ENCODE measurements at regions not wholly inside any gene's neighbourhood (a gene's known extent, or its start where the extent isn't known, plus 50 kb on each side); places are given as distances from the start of the nearest gene placed in this dataset.

DNA sequence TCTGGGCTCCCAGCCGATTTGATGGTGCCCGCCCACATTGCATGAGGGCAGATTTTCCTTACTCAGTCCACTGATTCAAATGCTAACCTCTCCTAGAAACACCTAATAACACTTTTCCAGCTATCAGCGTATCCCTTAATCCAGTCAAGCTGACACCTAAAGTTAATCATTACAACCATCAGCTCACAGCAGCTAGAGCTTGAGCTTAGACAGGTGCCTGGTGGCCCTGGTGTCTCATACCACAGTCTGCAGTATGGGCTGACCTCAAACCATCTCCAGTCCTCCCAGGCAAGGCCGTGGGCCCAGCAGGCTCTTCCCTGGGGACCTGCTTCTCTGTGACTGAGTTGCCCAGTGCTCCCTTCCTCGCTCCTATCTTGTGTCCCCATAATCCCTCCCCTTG, 174.4 kb upstream of the NECTIN1 start:
- DNase-seq, result no peak

DNA sequence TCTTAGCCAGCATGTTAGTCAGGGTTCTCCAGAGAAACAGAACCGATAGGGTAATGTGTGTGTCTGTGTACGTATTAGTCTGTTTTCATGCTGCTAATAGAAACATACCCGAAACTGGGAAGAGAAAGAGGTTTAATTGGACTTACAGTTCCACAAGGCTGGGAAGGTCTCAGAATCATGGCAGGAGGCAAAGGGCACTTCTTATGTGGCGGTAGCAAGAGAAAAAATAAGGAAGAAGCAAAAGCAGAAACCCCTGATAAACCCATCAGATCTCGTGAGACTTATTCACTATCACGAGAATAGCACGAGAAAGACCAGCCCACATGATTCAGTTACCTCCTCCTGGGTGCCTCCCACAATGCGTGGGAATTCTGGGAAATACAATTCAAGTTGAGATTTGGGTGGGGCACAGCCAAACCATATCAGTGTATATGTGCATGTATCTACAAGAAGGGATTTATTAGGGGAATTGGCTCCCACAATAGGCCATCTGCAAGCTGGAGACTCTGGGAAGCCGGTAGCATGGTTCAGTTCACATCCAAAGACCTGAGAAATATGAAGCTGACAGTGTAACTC, 173.7 kb upstream of the NECTIN1 start:
- no peak for DNase-seq

DNA sequence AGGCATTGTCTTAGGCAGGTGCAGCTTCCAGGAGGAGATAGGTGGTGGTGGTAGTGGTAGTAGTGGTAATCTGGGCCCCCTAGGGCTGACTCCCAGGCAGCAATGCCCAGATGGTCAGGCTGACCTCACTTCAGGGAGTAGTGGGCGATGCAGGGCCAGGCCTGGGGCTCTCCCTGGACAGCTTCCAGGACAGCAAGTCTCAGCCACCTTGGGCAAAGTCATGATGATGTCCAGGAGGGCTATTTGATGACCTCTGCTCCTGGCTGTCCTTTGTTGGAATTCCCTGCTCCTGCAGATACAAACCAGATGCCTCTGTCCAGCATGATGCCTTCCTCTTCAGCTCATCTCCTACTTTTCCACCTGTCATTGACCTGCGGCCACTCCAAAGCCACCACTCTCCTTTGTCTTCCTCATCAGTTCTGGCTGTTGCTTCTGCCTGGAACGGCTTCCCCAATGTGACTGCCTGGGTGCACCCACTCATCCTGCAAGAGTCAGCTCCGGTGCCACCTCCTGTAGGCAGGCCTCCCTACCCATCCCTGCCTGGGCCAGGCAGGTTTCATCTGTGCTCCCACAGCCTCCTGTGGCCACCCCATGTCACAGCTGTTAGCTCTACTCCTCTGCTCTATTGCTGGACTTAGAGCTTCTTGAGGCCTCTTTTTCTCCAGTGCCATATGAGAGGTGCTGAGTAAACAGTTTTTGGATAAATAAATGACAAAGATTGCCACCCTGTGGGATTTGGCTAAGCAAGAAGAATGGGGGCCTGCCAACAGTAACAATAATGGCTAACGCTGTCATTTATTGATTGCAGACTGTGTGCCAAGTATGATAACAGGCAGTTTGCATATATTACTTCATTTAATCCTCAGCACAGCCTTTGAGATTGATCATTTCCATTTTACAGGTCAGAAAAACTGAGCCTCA, 172.9 kb upstream of the NECTIN1 start:
- DNase-seq, result no peak

DNA sequence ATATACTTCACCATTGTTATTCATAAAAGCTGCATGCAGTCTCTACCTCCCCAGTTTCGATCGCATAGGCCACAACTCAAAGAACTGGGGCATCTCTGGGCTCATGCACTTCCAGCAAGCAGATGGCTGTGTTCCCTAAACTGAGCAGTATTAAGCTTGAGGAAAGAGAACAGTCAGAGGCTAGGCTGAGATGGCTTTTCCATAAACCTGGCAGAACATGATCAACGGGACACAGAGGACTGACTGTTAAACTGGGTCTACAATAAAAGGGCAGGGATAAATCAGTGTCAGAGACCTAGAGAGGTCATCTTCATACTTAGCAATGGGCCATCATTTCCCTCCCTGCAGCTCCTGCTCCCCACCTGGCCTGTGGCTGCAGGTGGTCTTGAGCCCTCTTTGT, 171.0 kb upstream of the NECTIN1 start:
- DNase-seq, result no peak

DNA sequence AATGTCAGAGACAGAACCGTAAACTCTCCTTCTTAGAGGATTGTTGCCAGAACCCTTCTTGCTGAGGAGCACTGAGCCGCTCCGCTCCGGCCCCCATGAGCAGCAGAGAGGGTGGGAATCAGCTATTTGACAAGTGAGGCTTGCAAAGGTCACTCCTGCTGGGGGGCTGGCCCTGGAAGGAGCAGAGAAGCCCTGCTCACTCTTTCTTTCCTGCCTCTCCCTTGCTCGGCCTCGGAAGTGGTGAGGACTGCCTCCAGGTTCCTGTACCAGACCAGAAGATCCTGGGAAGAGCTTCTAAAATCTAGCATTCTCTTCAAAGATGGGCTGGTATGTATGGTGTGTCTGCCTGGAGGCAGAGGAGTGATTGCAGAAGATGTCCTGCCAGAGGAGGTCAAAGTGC, 168.6 kb upstream of the NECTIN1 start:
- no peak for DNase-seq

DNA sequence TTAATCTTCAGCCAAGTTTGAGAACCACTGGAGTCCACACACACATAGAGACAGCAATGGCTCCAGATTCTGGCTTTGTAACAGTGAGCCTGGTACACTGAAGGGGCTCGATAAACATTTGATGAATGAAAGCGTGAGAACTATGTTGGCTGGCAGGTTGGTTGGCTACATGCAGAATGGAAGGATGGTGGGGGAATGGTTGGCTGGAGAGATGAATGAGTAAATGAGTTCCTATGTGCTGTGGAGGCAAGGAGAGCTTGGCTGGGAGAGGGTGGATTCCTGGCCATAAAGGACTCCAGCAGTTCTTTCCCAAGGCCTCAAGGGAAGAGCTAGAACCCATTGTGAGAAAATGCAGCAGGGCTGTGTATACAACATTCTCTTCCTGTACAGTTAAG, 168.0 kb upstream of the NECTIN1 start:
- no peak for DNase-seq

DNA sequence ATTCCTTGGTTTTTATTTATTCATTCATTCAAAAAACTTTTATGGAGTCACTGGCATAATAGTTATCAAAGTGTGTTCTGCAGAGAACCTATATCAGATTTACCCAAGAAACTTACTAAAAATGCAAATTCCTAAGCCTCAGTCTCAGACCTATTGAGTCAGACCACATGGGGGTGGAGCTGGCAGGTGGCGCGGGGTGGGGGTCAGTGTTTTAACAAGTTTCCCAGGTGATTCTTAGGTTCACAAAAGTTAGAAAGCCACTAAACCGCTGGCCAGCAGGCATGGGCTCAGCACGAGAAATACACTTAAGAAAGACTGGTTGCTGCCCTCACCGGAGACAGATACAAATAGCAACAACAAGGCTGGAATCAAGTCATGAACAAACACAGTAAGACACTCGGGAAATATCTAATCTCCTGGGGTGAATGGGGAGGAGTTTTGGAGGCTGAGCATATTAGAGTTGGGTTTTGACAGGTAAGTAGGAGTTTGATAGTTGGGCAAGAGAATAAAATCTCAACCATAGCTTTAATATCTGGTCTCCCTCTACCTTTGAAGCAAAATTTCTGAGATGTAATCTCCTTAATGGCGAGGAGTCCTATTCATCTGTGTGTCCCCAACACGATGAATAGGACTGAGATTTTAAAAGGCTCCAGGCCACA, 167.5 kb upstream of the NECTIN1 start:
- DNase-seq, result no peak

DNA sequence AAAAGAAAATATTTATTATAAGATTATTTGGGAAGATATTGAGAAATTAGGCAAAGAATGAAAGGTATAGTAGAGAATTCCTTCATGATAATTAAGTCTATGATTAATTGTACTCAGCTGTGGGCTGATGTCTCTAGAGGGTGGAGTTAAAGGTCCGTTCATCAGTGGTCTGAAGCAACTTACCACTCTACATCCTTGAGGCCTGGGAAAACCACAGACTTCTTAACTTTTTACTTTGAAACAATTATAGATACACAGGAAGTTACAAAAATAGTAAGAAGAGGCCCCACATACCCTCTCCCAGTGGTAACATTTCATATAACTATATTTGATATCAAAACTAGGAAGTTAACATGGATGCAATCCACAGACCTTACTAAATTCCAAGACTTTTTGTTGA, 167.0 kb upstream of the NECTIN1 start:
- DNase-seq, result no peak

DNA sequence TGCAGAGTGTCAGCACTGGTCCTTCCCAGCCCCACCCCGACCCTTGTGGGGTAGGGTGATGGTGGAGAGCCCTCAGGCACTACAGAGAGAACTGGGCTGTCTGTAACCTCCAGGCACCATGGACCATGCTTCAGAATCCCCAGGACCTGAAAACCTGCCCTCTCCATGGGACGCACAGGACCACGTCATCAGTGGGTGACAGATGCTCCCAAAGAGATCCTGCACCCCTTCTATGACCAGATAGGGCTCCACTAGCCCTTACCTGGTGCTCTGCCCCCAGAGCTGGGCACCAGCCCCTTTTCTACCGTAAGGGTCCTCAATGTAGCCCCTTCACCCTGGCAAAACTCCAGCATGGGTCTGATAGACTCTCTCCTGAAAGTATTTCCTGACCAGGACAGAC, 165.9 kb upstream of the NECTIN1 start:
- no peak for DNase-seq

DNA sequence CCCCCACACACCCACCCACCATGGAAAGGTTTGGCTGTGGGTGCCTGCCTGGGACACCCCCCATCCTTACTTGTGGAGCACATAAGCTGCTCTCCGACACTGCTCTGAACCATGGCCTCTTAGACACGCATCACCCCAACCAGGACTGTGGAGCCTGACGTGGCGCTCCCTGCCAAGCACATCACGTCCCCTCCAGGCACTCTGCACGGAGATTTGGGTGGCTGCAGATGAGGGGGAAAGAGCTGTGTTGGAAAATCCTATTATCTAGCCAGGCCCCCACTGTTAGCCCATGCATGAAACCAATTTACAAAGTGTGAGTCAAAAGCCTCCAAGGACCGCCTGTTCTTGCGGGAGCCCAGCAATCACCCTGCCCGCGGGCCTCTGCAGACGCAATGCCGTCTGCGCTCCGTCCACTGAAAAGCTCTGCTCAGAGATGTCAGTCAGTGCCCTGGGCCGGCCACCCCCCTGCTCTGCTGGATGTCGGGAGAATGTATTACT, 163.4 kb upstream of the NECTIN1 start:
- DNase-seq, result no peak

DNA sequence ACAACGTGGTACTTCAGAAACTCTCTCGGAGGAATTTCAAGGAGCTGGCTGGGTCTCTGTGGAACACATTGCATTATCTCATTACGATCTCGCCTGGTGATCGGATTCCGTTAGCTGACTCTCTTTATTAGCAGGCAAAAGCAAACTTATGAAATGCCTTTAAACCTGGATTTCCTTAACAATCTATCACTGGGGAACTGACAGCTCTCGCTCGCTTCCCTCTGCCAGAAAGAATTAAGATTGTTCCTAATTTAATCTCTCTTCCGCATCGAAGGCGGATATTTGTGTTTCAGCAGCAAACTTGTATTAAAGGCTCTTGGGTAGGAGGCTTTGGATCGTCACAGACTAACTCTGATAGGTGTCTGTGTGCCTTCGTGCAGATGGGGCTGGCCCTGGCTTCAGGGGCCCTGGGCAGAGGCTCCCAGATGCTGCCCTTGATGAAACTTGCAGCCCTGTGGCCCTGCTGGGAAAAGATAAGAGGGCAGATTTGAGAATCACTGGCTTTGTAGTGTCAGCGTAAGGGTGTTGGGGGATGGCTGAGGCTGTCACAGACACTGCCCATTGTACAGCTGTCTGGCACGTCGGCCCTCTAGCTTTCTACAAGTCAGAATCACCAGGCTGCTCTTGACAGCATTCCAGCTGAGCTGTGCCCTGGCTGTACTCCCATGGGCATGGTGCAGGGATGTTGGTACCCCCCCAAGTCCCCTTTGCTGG, 162.2 kb upstream of the NECTIN1 start:
- no peak for DNase-seq

DNA sequence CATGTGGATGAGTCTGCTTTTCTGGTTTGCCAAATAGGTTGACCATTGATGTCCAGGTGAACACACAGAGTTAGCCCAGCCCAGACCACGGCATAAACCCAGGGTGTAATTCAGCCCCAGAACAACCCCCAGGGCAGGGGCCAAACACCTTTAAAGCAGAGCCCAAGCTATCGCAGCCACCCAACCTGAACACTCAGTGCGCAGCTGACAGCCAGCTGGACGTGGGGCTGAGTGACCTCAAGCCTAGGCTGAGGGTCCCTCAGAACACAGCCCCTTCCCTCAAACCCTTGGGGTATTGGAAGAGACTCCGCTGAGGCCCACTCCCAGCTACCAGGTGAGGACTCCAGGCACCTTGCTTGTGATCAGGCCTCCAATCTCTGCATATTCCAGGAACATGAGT, 161.5 kb upstream of the NECTIN1 start:
- DNase-seq, result no peak

DNA sequence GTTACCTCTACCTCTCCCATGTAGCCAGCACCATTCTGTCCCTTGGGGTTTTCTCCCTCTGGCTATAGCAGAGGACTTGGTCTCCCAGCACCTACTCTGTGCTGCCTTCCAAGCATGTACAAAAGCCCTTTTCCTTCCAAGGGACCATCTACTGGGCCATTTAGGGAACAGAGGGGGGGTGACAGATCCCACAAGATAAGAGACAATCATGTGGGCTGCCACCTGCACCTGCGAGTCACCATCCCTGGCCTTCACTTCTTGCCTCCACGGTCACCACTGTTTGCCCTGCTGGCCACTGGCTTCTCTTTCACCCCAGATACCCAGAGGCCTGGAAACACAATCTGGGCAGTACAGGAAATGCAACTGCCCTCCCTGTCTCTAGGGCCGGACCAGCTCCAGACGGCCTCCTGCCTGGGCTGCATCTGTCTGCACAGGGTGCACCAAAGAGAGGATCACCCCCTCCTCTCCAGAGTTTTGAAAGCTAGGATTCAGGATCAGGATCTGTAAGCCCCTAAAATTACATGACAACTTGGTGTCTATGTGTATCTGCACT, 160.8 kb upstream of the NECTIN1 start:
- DNase-seq, result no peak

DNA sequence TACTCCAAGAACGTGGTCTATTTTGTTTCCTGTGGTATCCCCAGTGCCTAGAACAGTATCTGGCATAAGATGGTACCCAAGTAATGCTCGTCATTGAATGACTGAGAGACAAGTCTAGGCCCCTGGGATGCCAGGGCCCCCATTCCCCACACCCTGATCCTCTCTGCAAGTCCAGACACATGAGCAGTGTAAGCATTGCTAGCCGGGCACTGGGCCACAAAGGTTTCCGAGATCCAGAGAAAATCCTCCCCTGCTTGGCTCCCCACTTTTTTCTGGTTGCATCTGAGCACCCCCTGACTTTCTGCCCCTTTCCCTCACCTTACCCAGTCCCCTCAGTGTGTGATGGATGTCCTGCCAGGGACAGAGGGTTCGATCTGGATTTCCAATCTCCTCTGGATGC, 160.1 kb upstream of the NECTIN1 start:
- no peak for DNase-seq

DNA sequence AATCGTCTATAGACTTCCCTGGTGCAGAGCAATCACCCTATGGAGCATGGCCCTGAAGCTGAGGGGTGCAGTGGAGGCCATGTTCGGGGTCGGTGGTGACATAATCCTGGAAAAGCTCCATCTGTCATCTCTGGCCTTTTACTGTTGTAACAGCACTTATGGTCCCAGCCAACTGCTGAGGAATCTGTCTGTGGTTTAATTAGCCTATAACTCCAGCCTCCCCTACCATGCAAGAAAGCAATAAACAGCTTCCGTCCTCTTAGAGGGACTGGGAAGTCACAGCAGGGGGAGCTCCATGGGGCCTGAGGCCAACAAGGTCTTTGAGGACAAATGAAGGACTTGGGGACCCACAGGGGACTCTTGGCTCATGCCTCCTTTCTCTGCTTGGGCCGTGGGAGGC, 159.1 kb upstream of the NECTIN1 start:
- DNase-seq, result no peak

DNA sequence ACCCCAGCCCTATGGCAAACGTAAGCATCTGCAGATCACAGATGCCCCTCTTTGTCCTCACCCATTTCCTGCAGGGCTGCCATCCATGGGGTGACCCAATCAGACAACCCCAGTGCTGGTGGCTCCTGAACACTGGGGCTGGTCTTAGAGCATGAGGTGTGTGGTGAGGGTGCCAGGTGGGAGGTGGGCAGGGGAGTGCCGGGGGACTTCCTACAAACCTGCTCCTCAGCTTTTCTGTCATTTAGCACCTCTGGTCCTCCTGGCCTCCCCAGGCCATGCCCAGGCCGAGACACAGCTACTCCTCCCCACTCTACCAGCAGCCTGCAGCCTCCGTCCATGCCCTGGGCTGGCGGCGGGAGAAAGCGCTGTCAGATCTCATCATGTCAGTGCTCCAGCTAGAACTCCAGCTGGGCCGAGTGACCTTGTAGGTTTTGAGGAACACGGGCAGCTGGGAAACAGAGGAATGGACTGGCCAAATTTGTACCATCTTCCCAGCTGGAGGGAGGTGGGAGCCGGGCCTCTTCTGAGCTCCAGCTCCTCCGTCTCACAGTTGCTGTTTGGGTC, 157.7 kb upstream of the NECTIN1 start:
- no peak for DNase-seq

DNA sequence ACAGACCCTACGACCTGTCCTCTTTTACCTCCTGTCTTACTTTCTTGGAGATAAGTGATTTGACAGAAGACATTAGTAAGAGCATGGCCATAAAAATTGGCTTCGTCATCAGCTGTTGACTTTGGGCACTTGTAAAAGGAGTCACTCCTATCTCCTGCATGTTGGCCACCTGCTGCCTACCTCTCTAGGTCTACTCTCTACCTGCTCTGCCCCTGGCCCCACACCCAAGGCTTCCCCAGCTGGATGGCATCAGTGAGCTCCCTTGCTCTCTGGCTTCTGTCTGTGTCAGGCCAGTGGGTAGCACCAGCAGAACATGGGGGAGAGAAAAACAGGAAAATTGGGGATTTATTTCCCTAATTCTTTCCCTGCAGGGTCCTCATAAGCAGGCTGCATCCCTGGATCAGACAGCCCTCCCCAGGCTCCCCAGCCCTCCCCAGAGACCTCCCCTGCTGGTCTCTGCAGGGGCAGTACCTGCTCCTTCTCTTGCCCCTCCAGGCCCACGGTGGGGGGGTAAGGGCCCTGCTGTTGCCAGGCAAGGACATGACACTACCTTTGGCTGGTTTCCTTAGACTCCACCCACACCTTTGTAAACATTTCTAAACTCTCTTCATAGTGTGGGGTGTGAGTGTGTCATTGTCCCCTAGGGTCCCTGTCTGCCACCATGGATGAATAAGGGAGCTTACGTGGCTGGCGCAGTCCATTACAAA, 157.0 kb upstream of the NECTIN1 start:
- DNase-seq, result no peak

DNA sequence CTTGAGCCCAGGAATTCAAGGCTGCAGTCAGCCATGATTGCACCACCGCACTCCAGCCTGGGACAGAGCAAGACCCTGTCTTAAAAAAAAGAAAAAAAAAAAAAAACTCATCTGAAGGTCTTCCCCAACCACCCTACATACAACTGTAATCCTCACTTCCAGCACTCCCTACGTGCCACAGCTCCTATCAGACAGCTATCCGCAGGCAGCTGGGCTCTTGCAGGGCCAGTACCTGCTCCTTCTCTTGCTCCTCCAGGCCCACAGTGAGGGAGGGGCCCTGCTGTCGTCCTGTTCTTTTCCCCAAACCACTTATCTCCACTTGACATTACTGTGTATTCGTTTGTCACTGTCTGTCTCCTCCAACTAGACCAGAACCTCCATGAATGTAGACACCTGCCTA, 156.1 kb upstream of the NECTIN1 start:
- no peak for DNase-seq

DNA sequence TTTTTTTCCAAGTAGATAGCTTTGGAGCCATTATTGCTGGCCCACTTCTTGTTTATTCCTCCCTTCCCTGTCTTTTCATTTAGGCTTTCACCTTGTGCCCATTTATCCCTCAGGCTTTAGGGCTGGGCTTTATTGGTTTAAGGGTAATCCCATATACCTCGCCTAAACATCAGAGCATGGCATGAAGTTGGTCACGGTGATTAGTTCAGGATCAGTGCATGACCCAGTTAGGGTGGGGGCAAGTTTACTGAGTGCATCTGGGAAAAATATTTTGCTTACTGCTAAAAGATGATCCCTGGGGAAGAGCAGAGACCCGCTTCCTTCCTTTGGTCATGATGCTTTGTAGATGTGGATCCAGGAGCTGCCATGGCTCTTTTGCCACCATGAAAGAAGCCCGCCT, 153.3 kb upstream of the NECTIN1 start:
- DNase-seq, result no peak

DNA sequence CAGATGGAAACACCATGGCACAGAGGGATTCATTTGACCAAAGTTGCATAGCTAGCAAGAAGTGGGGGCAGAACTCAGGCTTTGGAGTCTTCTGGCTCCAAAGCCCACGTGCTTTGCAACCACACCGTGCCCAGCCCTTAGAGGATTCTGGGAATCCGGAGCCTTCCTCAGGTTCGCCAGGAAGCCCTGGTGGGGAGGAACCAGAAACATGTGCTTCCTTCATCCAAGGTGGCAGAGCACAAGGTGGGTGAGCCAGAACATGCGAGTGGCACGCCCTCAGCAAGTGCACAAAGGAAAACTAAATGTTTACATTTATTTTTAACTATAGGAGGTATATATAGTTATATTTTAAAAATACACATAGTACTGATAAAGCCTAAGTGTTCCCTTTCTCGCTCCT, 151.9 kb upstream of the NECTIN1 start:
- DNase-seq, result no peak

DNA sequence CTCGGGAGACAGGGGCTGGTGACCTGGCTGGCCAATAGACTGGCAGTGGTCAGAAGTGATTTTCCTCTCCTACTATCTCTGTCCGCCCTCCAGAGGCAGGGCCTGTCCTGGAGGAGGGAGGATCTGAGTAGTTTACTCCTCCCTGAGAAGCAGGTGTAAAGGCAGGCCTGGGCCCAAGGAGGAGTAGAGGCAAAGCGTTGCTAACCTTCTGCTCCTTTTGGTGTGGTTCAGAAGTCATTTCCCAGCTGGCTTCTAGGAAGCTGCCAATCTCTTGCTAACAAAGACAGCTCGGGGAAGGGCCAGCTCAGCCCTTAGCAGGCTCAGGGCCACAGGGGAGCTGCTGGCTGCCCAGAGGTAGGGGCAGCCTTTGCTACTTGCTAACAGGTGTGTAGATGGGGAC, 151.1 kb upstream of the NECTIN1 start:
- DNase-seq, result no peak

DNA sequence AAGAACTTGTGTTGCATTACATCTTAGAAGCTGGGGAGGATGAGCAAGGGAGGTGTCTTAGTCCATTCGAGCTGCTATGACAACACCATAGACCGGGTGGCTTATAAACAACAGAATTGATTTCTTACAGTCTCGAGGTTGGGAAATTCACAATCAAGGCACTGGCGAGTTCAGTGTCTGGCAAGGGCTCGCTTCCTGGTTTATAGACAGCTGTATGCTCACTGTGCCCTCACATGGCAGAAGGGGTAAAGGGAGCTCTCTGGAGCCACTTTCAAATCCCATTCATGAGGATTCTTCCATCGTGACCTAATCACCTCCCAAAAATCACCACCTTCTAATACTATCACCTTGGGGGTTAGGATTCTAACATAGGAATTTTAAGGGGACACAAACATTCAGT, 150.0 kb upstream of the NECTIN1 start:
- no peak for DNase-seq

Data from NCI-H1417 treated with DMSO at 0.1 percent for 48 hours (cell line).